GM21717 (cell line): ENCODE measurements at regions not wholly inside any gene's neighbourhood (a gene's known extent, or its start where the extent isn't known, plus 50 kb on each side); places are given as distances from the start of the nearest gene placed in this dataset.

Experiments
- ATAC-seq: cut with Tn5 transposase; IDR thresholded peaks from one replicate; pipeline ENCODE4 v1.9.1; 2021; ENCODE audit warnings: mild to moderate bottlenecking, moderate library complexity; ENCODE audit not compliant: unreplicated experiment

- no peak for ATAC-seq
These were observed 374.3 kb downstream of the PCDH7 start for GRCh38 chr4:31094474-31094873.

- ATAC-seq: no peak
These were observed 377.8 kb downstream of the PCDH7 start for GRCh38 chr4:31097999-31098398.

- no peak for ATAC-seq
These were observed 380.4 kb downstream of the PCDH7 start for GRCh38 chr4:31100536-31100935.

- no peak for ATAC-seq
These were observed 383.9 kb downstream of the PCDH7 start for GRCh38 chr4:31104043-31104442.

GRCh38 chr4:31104577-31104976 is 384.4 kb downstream of the PCDH7 start:
- ATAC-seq: no peak

- ATAC-seq: no peak
These were observed 386.2 kb downstream of the PCDH7 start for GRCh38 chr4:31106419-31106818.

- ATAC-seq: no peak
These were observed 387.2 kb downstream of the PCDH7 start for GRCh38 chr4:31107362-31107761.

- ATAC-seq: no peak
These were observed 388.6 kb downstream of the PCDH7 start for GRCh38 chr4:31108762-31109161.

GRCh38 chr4:31111790-31112189 is 391.6 kb downstream of the PCDH7 start:
- ATAC-seq: no peak

- no peak for ATAC-seq
These were observed 394.6 kb downstream of the PCDH7 start for GRCh38 chr4:31114816-31115215.

- ATAC-seq: no peak
These were observed 403.9 kb downstream of the PCDH7 start for GRCh38 chr4:31124008-31124585.

GRCh38 chr4:31125061-31125460 is 404.9 kb downstream of the PCDH7 start:
- no peak for ATAC-seq

GRCh38 chr4:31125496-31125895 is 405.3 kb downstream of the PCDH7 start:
- ATAC-seq: no peak

- ATAC-seq: no peak
These were observed 406.8 kb downstream of the PCDH7 start for GRCh38 chr4:31126881-31127398.

- ATAC-seq: no peak
These were observed 410.8 kb downstream of the PCDH7 start for GRCh38 chr4:31130930-31131329.

GRCh38 chr4:31134720-31135119 is 414.6 kb downstream of the PCDH7 start:
- ATAC-seq: no peak

GRCh38 chr4:31139767-31140166 is 419.6 kb downstream of the PCDH7 start:
- ATAC-seq: no peak

GRCh38 chr4:31141095-31141831 is 421.1 kb downstream of the PCDH7 start:
- ATAC-seq: no peak

GRCh38 chr4:31141832-31142142 is 421.6 kb downstream of the PCDH7 start:
- no peak for ATAC-seq

GRCh38 chr4:31146366-31146765 is 426.2 kb downstream of the PCDH7 start:
- no peak for ATAC-seq

- no peak for ATAC-seq
These were observed 428.8 kb downstream of the PCDH7 start for GRCh38 chr4:31148990-31149389.

- no peak for ATAC-seq
These were observed 436.1 kb downstream of the PCDH7 start for GRCh38 chr4:31156221-31156620.

GRCh38 chr4:31160146-31160545 is 440.0 kb downstream of the PCDH7 start:
- no peak for ATAC-seq
